ENCODE measurements at regions not wholly inside any gene's neighbourhood (a gene's known extent, or its start where the extent isn't known, plus 50 kb on each side); places are given as distances from the start of the nearest gene placed in this dataset.
"Not testable (repeated sequence)": the region's sequence is repeated elsewhere in the genome, so short reads cannot be mapped to it uniquely, and the experiment has no call there.

DNA sequence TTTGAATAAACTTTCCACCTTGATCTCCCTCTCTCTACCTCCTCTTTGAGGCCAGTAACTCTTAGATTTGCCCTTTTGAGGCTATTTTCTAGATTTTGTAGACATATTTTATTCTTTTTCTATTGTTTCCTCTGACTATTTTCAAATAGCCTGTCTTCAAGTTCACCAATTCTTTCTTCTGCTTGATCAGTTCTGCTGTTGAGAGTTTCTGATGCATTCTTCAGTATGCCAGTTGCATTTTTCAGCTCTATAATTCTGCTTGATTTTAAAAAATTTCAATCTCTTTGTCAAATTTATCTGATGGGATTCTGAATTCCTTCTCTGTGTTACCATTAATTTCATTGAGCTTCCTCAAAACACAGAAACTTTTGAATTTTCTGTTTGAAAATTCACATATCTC lies 257.5 kb downstream of the HAPSTR1 start:
- no peak for DNase-seq

DNA sequence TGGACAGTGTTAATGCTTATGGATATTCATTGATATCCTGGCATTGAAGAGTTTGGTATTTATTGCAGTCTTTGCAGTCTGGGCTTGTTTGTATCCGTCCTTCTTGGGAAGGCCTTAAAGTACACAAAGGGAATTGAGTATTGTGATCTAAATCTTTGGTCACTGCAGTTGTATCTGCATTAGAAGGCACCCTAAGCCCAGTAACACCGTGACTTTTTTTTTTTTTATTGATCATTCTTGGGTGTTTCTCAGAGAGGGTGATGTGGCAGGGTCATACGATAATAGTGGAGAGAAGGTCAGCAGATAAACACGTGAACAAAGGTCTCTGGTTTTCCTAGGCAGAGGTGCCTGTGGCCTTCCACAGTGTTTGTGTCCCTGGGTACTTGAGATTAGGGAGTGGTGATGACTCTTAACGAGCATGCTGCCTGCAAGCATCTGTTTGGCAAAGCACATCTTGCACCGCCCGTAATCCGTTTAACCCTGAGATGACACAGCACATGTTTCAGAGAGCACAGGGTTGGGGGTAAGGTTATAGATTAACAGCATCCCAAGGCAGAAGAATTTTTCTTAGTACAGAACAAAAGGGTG lies 258.0 kb downstream of the HAPSTR1 start:
- not testable (repeated sequence) for DNase-seq

DNA sequence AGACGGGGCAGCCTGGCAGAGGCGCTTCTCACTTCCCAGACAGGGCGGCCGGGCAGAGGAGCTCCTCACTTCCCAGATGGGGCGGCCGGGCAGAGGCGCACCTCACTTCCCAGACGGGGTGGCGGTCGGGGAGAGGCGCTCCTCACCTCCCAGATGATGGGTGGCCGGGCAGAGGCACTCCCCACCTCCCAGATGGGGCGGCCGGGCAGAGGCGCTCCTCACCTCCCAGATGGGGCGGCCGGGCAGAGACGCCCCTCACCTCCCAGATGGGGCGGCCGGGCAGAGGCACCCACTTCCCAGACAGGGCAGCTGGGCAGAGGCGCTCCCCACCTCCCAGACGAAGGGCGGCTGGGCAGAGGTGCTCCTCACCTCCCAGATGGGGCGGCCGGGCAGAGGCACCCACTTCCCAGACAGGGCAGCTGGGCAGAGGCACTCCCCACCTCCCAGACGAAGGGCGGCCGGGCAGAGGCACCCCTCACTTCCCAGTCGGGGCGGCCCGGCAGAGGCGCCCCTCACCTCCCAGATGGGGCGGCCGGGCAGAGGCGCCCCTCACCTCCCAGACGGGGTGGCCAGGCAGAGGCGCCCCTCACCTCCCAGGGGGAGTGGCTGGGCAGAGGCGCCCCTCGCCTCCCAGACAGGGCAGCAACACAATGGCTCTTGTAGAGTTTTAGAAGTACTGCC lies 258.8 kb downstream of the HAPSTR1 start:
- DNase-seq: not testable (repeated sequence)

DNA sequence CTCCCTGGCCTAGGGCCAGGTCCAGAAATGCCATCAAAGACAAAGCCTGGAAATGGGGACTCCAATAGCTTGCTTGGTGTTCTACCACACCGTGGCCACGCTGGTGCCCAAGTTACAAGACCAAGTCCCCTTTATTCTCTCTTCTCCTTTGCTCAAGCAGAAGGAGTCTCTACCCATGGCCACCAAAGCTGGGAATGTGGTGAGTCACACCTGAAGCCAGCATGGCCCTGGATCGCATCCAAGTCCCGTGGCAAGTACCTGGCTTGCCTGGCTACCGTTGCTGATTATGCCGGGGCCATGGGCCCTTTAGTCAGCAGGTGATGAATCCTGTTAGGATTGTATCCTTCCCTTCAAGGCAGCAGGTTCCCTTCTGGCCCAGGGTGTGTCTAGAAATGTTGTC lies 260.0 kb downstream of the HAPSTR1 start:
- no peak for DNase-seq

DNA sequence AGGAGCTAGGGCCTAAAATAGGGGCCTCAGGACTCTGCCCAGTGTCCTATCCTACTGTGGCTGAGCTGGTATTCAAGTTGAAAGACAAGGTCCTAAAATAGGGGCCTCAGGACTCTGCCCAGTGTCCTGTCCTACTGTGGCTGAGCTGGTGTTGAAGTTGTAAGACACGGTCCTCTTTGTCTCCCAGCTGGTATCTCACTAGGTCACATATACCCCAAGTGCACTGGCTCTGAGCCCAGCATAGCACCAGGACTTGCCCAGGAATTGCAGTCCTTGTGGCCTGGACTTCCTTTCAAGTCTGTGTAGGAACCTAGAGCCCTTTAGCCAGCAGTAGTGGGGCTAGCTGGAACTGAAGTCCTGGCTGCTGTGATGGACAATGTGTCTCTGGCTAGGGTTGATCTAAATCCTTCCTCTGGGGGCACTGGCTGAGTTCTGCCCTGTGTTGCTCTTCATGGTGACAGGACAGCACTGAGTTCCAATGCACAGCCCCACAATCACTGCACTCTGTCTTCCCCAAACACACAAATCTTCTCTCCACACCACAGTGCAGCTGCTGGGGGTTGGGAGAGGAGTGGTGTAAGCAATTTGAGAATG lies 260.5 kb downstream of the HAPSTR1 start:
- no peak for DNase-seq

DNA sequence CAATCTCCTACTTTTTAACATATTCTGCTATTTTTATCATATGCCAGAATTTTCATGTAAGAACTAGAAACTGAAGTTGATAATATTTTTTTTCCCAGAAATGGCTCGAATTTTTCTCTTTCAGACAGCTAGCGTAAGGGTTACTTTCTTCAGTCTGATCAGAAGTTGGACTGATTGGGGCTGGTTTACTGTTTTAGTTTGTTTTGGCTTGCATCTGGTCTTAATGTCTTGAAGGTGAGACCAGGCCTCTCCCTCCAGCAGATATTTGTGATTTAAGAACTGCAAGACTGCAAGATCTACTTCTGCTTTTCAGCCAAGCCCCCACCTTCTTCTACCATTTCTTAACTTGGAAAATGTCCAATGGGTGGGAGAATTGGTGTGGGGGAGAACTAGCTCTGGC lies 266.4 kb downstream of the HAPSTR1 start:
- no peak for DNase-seq

DNA sequence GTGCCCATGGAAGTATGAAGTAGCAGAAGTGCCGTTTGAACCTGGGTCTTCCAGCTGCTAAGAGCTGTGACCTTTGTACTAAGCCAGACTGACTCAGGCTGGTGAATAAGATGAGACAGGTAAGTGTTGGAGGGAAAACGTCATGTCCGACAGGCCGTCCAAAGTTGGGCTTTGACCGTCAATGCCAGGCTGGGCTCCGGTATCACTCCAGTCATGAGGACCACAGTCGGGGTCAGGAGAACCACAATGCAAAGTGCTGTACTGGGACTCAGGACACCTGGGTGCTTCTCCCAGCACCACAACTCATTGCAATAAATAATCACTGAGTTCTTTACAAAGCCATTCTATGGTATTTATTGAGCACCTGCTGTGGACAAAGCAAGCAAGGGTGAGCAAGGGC lies 268.6 kb downstream of the HAPSTR1 start:
- no peak for DNase-seq

DNA sequence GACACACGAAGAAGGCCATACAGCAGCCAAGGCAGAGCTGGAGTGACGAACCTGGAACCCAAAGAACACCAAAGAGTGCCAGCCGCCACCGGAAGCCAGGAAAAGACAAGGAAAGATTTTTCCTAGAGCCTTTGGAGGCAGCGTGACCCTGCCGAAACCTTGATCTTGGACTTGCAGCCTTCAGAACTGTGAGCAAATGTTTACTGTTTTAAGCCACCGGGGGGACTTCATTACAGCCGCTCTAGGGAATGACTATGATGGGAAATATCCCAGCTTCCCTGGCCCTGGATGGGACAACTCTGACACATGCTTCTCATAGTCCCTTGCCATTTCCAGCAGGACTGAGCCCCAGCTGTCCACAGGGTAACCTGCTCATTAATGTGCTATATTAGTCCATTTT lies 270.6 kb downstream of the HAPSTR1 start:
- no peak for DNase-seq

DNA sequence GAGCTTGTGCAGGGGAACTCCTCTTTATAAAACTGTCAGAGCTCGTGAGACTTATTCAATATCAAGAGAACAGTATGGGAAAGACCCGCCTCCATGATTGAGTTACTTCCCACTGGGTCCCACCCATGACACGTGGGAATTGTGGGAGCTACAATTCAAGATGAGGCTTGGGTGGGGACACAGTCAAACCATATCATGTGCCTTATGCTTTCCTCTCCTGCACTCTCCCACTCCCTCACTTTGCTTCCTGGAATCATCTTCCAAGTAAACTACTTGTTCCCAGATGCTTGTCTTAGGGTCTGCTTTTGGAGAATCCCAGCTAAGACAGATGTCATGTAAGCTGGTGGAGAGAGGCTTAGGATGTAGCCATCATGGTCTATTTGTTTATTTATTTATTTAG lies 271.2 kb downstream of the HAPSTR1 start:
- no peak for DNase-seq

DNA sequence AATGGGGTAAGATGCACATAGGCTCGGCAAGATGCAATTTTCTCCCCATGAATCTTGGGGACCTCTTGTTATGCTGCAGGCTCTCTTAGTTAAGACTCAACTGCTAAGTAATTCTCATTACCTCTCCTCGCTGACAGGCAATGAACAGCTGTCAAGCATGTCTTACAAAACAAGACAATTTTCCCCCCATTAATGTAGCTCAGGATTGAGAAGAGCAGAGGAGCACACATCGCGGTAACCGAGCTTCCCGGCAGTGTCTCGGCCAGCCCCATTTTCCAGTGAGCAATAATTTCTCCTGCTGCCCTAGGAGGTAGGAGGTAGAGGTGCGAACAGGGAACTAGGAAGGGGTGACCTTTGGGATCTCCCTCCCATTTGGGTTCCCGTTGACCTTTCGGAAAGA lies 272.1 kb downstream of the HAPSTR1 start:
- no peak for DNase-seq

DNA sequence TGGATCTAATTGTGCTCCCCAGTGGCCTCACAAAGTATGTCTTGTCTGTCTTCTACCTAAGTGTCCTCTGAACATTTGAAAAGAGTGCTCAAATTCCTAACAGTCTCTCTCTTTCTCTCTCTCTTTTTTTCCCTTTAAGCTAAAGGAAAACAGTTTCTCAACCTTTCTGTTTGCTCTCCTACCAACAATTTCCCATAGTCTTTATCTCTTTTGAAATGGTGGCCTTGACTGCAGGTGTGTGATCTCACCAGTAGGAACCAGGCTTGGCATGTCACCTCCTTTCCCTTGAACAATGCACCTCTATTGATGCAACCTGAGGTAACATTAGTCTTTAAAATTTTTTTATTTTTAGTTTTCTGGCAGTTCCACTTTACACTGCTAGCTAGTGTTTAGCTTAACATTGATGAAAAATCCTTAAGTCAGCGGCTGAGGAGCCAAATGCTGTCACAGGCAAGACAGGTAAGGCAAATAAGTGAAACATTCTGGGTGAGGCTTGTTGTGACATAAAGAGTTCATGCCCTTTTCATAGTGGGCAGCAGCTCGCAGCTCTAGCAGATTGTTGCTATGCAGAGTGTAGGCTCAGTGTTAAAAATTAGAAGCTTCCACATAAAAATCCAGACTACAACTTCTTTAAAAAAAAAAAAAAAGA lies 273.4 kb downstream of the HAPSTR1 start:
- DNase-seq: no peak

DNA sequence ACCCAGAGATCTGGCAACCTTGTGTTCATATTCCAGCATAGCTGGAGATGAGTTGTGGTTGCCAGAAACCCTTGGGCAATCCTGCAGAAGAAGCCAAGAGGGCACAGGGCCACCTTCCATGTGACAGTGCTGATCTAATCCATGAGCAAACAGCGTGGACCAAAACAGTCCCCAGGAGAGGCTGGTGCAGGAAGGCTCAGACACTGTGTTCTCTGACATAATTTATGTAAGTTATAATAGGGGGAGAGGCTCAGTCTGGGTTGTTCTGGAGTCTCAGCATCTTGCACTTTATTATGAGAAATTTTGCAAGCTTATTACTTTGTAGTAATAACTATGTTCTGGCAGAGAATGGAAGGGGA lies 273.9 kb downstream of the HAPSTR1 start:
- DNase-seq: no peak

DNA sequence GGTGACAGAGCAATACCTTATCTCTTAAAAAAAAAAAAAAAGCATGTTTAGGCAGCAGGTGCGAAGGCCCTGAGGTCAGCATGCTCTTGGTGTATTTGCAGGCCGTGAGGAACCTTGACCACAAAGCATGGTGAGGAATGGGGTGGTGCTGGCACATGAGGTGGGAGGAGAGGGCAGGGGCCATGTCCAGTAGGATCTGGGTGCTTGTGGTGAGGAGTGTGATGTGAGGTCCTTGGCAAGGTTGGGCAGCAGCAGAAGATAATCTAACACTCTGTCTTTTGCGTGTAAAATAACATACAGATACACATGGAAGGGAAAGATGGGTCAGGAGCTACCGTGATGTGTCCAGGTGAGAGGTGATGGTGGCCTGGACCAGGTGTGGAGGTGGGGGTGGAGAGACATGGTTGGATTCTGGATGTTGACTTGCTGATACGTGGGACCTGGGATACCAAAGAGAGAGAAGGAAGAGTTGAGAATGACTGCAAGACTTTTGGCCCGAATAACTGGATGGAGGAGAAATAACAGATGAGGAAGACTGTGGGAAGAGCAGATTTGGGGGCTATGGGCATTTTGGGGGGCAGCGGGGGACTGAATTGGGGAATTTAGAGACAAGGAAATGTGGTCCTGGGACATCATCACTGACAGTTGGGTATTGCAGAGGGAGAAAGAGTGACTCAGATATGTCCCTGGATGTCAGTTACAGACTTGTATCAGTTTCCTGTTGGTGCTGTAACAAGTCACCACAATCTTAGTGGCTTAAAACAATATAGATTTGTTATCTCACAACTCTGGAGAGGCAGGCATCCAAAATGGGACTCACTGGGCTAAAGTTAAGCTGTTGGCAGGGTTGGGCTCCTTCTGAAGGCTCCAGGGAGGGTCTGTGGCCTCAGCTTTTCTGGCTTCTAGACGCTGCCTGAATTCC lies 274.9 kb downstream of the HAPSTR1 start:
- no peak for DNase-seq

DNA sequence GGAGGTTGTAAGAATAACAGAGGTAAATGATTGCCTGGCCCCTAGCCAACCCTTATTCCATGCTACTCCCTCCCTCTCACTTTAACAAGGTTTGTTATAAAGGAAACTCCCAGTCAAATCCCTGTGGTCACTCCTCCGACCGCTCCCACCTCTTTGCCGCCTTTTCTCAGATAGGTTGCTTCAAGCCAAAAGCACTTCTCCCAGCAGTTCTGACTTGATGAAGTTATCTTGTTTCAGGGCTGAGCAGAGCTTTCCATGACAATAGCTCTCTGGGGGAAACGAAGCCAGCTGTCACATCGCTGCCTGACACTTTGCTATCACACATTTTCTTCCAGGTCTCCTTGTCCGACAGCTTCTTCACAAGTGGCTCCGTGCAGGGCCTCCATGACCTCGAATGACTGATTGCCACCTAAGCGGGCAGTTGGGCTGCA lies 278.6 kb downstream of the HAPSTR1 start:
- no peak for DNase-seq

DNA sequence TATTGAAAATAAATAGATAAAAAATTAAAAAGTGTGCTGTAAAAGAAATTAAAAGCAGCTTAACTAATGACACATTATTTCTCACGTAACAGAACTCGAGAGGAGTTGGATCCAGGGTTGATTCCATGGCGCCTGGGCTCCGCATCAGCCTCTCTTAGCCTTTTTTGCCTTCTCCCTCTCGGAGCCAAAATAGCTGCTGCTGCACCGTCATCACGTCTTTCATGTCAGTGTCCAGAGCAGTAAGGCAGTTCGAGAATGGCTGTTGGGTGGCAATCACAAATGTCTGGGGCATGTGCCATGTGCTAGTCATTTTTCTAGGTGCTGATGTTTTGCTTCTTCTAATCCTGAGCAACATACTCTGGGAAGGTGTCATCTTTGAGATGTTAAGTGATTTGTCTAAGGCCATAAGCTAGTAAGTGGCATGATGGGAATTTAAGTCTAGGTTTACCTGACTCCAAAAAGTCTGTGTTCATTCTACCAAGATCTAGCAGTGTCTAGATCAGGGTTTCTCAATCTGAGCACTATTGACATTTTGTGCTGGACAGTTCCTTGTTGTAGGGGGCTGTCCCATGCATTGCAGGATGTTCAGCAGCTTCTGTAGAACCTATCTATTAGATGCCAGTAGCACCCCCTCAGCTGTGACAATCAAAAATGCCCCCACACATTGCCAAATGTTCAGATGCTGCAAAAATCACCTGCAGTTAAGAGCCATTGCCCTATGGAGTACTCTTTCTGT lies 280.4 kb downstream of the HAPSTR1 start:
- DNase-seq: no peak

DNA sequence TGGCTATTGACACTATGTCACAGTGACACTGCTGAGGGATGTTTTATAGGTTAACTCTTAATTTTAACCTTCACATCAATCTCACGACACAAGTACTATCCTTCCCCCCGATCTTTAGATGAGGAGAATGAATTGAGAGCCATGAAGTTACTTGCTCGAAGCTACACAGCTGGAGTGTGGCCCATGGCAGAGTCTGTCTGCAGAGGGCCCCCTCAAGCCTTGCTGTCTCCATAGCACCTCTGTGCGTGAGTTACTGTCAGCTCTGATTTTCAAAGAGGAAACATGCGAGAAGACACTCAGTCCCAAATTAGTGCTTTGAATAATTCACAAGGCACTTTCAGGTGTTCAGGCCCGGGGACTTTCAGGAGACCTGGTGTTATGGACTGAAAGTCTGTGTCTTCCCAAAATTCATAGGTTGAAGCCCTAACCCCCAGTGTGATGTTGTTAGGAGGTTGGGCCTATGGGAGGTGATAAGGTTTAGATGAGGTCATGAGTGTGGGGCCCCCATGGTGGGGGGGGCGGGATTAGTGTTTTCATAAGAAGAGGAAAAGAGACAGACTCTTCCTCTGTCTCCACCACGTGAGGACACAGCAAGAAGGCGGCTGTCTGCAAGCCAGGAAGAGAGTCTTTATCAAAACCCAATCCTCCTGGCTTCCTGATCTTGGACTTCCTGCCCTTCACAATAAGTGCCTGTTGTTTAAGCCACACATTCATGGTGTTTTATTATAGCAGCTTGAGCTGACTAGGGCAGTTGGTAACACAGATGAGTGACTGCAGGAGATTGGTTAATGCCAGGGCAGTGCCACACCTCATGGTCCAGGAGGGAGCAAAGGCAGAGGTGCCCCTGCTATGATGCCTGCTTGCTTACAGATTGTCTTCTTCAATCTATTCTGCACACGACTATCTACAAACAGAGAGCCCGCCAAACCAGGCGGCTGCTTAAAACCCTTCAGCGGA lies 281.8 kb downstream of the HAPSTR1 start:
- no peak for DNase-seq

DNA sequence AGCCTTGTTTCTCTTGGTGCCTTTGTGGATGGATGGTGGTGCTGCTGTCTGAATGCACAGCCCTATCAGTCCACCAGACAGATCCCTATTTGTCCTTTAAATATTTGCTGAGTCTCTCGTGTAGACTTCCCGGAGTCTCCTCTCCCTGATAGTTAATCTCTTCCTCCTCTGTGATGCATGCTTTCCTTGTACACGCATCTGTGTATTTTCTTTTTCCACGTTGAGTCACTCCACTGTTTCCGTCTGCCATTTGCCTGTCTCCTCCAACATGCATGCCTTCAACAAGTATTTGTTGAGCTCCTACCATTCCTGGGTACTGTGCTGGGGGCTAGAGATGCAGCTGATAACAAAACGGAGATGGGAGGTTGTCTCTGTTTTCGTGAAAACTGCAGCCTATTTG lies 282.6 kb downstream of the HAPSTR1 start:
- no peak for DNase-seq

DNA sequence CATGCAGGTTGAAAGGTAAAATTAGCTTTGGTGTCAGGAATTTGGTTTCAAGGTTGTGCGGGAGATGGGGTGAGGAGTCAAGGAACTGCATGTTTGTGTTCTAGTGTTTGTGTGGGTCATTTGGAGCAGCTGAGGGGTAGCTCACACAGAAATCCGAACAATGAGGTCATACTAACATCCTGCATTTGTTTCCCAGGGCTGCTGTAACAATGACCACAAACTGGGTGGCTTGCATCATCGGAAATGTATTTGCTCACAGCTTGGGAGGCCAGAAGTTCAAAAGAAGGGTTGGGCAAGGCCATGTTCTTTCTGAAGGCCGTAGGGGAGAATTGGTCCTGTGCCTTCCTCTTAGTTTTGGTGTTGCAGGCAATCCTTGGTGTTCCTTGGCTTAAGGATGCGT lies 287.4 kb downstream of the HAPSTR1 start:
- DNase-seq: no peak

DNA sequence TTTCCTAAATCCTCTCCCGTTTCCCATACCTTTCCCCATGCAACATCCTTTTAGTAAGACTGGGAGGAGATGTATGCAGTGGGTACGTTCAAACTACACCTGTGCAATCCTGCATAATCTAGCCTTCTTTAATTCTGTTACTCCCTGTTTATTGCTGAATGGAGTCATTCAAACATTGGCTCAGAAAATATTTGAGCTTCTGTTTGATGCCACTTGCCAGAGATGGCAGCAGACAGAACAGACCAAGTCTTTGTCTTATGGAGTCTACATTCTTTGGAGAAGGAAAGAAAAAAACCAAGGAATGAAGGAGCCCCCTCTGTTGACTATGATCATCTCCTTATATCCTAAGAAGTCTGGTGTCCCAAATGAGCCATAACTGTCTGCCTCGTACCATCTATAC lies 288.8 kb downstream of the HAPSTR1 start:
- no peak for DNase-seq

DNA sequence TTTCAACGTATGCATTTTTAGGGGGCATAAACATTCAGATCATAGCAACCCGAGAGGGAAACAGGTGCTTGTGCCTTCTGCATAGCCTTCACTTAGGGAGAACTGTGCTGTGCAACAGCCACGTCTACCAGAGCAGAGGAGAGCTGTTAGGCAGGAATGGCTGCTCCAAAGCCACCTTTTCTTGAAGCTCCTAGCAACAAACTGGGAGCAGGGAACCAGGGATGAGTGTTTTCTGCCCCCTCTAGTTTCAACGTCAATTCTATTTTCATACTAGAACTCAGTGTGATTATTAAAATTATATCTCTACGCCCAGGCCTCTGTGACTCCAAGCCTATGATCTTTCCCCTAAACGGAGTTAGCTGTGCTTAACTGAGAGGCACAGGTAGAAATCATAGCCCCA lies 290.0 kb downstream of the HAPSTR1 start:
- DNase-seq: no peak

DNA sequence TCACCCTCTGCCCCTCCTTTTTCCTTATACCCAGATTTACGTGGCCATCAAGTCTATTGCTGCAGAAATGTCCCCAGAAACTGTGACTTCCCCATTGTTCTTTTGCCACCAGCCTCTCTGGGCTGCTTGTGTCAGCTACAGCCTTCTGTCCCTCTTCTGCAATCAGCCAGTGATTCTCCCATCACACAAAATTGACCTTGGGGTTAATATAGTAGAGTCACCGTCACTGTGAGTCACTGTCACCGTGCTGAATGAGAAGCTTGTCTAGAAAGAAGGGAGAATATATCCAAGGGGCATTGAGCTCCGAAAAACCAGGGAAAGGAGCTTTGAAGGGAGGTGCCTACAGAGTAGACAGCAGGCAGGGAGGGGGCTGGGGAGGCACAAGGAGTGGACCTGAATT lies 290.5 kb downstream of the HAPSTR1 start:
- no peak for DNase-seq
